DMS 273 (cell line): ENCODE measurements at regions not wholly inside any gene's neighbourhood (a gene's known extent, or its start where the extent isn't known, plus 50 kb on each side); places are given as distances from the start of the nearest gene placed in this dataset.

Experiments used
- DNase-seq: peaks from one replicate; lab custom pipeline; 2025; ENCODE audit not compliant: unreplicated experiment; lab: John Stamatoyannopoulos, UW

- no peak for DNase-seq
Measured at GRCh38 chr1:30324251-30325084, 398.9 kb downstream of the MATN1 start.

- no peak for DNase-seq
Measured at GRCh38 chr1:30323841-30324240, 399.5 kb downstream of the MATN1 start.

GRCh38 chr1:30323352-30323751 lies 400.0 kb downstream of the MATN1 start:
- no peak for DNase-seq

GRCh38 chr1:30322859-30323257 lies 400.5 kb downstream of the MATN1 start:
- no peak for DNase-seq

- DNase-seq: no peak
Measured at GRCh38 chr1:30321996-30322858, 401.2 kb downstream of the MATN1 start.

- no peak for DNase-seq
Measured at GRCh38 chr1:30321246-30321910, 402.0 kb downstream of the MATN1 start.

GRCh38 chr1:30320581-30320890 lies 402.8 kb downstream of the MATN1 start:
- DNase-seq: no peak

- no peak for DNase-seq
Measured at GRCh38 chr1:30319765-30320580, 403.4 kb downstream of the MATN1 start.

- DNase-seq: no peak
Measured at GRCh38 chr1:30318864-30319718, 404.3 kb downstream of the MATN1 start.

- DNase-seq: no peak
Measured at GRCh38 chr1:30318413-30318812, 405.0 kb downstream of the MATN1 start.

- no peak for DNase-seq
Measured at GRCh38 chr1:30317921-30318320, 405.5 kb downstream of the MATN1 start.

GRCh38 chr1:30316056-30316455 lies 407.3 kb downstream of the MATN1 start:
- DNase-seq: no peak

- peak; percentile 47 for DNase-seq
Measured at GRCh38 chr1:30315185-30315960, 408.0 kb downstream of the MATN1 start.

- DNase-seq: no peak
Measured at GRCh38 chr1:30314591-30314990, 408.8 kb downstream of the MATN1 start.

GRCh38 chr1:30313584-30313983 lies 409.8 kb downstream of the MATN1 start:
- DNase-seq: no peak

GRCh38 chr1:30313176-30313575 lies 410.2 kb downstream of the MATN1 start:
- no peak for DNase-seq

GRCh38 chr1:30312226-30312625 lies 411.2 kb downstream of the MATN1 start:
- no peak for DNase-seq

- DNase-seq: no peak
Measured at GRCh38 chr1:30311749-30312148, 411.6 kb downstream of the MATN1 start.
